ENCODE measurements at regions not wholly inside any gene's neighbourhood (a gene's known extent, or its start where the extent isn't known, plus 50 kb on each side); places are given as distances from the start of the nearest gene placed in this dataset.

GRCh38 chr4:104763554-104764222 lies 269.0 kb upstream of the CXXC4 start:
- H3K9me3 ChIP-seq (ENCODE audit: control insufficient read depth, insufficient read depth, low read depth, low read length) = no peaks in the 10 kb centered on the region
- POLR2A ChIA-PET = no interaction called here
- no peak for TF ChIP-seq ZNF292 (tag by site-specific recombination; IDR thresholded peaks at IDR 0.05; ENCODE audit: borderline replicate concordance, low read depth)
- no peak for TF ChIP-seq ZNF302 (tag by site-specific recombination; IDR thresholded peaks at IDR 0.05; ENCODE audit: low read depth)
- no peak for TF ChIP-seq KLF9 (tag by site-specific recombination; IDR thresholded peaks at IDR 0.05; ENCODE audit: low read depth)
- no peak for TF ChIP-seq ELK4 (IDR thresholded peaks at IDR 0.05; ENCODE audit: borderline replicate concordance, low read depth, low read length)
- no peak for TF ChIP-seq ZNF791 (tag by site-specific recombination; IDR thresholded peaks at IDR 0.05)
- TF ChIP-seq ZNF132 (tag by site-specific recombination; IDR thresholded peaks at IDR 0.05; ENCODE audit: borderline replicate concordance) = no peak
- TF ChIP-seq ZNF350 (tag by site-specific recombination; IDR thresholded peaks at IDR 0.05) = no peak
- TF ChIP-seq PRDM4 (tag by site-specific recombination; IDR thresholded peaks at IDR 0.05) = no peak
- TF ChIP-seq ZNF10 (tag by site-specific recombination; IDR thresholded peaks at IDR 0.05) = no peak
- no peak for TF ChIP-seq PRDM2 (tag by site-specific recombination; IDR thresholded peaks at IDR 0.05; ENCODE audit: borderline replicate concordance)
- TF ChIP-seq ZNF549 (tag by site-specific recombination; IDR thresholded peaks at IDR 0.05) = no peak
- no peak for TF ChIP-seq ZNF488 (tag by site-specific recombination; IDR thresholded peaks at IDR 0.05)
- TF ChIP-seq HIC1 (tag by site-specific recombination; IDR thresholded peaks at IDR 0.05) = no peak
- no peak for TF ChIP-seq ZSCAN30 (tag by site-specific recombination; IDR thresholded peaks at IDR 0.05)
- no peak for TF ChIP-seq ZNF701 (tag by site-specific recombination; IDR thresholded peaks at IDR 0.05)
- TF ChIP-seq ZNF26 (tag by site-specific recombination; IDR thresholded peaks at IDR 0.05) = no peak
- no peak for TF ChIP-seq ZEB2 (tag by site-specific recombination; IDR thresholded peaks at IDR 0.05)
- TF ChIP-seq GLI2 (tag by site-specific recombination; IDR thresholded peaks at IDR 0.05; ENCODE audit: borderline replicate concordance, low read depth) = no peak
- TF ChIP-seq BCL11A (tag by site-specific recombination; IDR thresholded peaks at IDR 0.05; ENCODE audit: low read depth) = no peak
- H3K36me3 ChIP-seq (ENCODE audit: control insufficient read depth in 2 of 2, insufficient read depth in 1 of 2, low read length in 2 of 2) = no peaks in the 10 kb centered on the region
- no peak overlapping the region for H3K4me3 ChIP-seq (ENCODE audit: low read depth, low read length)
- no peaks in the 10 kb centered on the region for H3K4me1 ChIP-seq (ENCODE audit: control insufficient read depth, insufficient read depth, low read length)
- no peak overlapping the region for H3K27ac ChIP-seq (ENCODE audit: extremely low read depth, low read depth, low read length)
- CTCF ChIA-PET = no interaction called here

Measured in HEK293 (cell line).